H1 (cell line): ENCODE measurements at regions not wholly inside any gene's neighbourhood (a gene's known extent, or its start where the extent isn't known, plus 50 kb on each side); places are given as distances from the start of the nearest gene placed in this dataset.
A peak's percentile ranks its signal among the peaks of the same experiment; 100 is the strongest.

Experiments
- CTCF ChIA-PET: fragments of 300-600 bp; sonication (Branson Sonifier 250); formaldehyde crosslinking; loops from one replicate; lab custom pipeline; 2021; ENCODE audit not compliant: partially characterized antibody; lab: Charles Lee
- POLR2A ChIA-PET: fragments of 300-600 bp; sonication (Branson Sonifier 250); formaldehyde crosslinking; loops from one replicate; lab custom pipeline; 2021; ENCODE audit warnings: inconsistent platforms; ENCODE audit not compliant: partially characterized antibody; lab: Charles Lee
- DNase-seq, 2 experiments: peaks; one replicate each; pipeline versions ENCODE4 v3.0.0 to v3.0.0-alpha.2; 2010 to 2022; ENCODE audit warnings: low spot score in 2 of 2, low read depth in 1 of 2, mixed read lengths in 1 of 2
- FAIRE-seq: peaks from 2 replicates; lab custom pipeline; 2011; peaks lifted over from hg19 to GRCh38; lab: Jason Lieb, UNC
- H2AFZ ChIP-seq: 2 replicates; pipeline ENCODE4 v1.8.1; 2012; ENCODE audit warnings: low read length, inconsistent platforms
- H2AK5ac ChIP-seq: 2 replicates; pipeline ENCODE4 v1.6.1; 2013; ENCODE audit warnings: low read depth, low read length
- H2BK120ac ChIP-seq: replicated peaks from 2 replicates; pipeline ENCODE3; 2013; ENCODE audit warnings: low read depth, low read length, inconsistent platforms
- H2BK12ac ChIP-seq: 2 replicates; pipeline ENCODE4 v1.6.1; 2013; ENCODE audit warnings: low read depth, low read length
- H2BK15ac ChIP-seq: 2 replicates; pipeline ENCODE4 v1.6.1; 2013; ENCODE audit warnings: low read length
- H2BK20ac ChIP-seq: 2 replicates; pipeline ENCODE4 v1.6.1; 2013; ENCODE audit warnings: low read length
- H2BK5ac ChIP-seq: 2 replicates; pipeline ENCODE4 v1.6.1; 2013; ENCODE audit warnings: low read depth, low read length
- H3K14ac ChIP-seq: 2 replicates; pipeline ENCODE4 v1.6.1; 2013; ENCODE audit warnings: inconsistent platforms; ENCODE audit not compliant: insufficient read length
- H3K18ac ChIP-seq: 2 replicates; pipeline ENCODE4 v1.6.1; 2013; ENCODE audit warnings: low read length; ENCODE audit errors: extremely low read depth
- H3K23ac ChIP-seq: 2 replicates; pipeline ENCODE4 v1.6.1; 2013; ENCODE audit warnings: inconsistent platforms; ENCODE audit not compliant: insufficient read length
- H3K23me2 ChIP-seq: 2 replicates; pipeline ENCODE4 v1.6.1; 2013; ENCODE audit warnings: low read depth, low read length
- H3K27ac ChIP-seq: 2 replicates; pipeline ENCODE4 v1.6.1; 2011; ENCODE audit warnings: low read depth, low read length, inconsistent platforms
- H3K27me3 ChIP-seq, 4 experiments: replicated peaks in 1 of 4; 1 replicate in 1 of 4; 2 replicates in 3 of 4; pipeline versions ENCODE4 v1.6.1 to v1.8.1; 2011 to 2013; ENCODE audit warnings: low read length in 3 of 4, mild to moderate bottlenecking in 3 of 4, inconsistent platforms in 2 of 4, mixed read lengths in 2 of 4, moderate library complexity in 1 of 4; ENCODE audit not compliant: control insufficient read depth in 3 of 4, insufficient read depth in 3 of 4; ENCODE audit errors: extremely low read depth in 1 of 4
- H3K36me3 ChIP-seq, 4 experiments: 2 replicates each; pipeline versions ENCODE4 v1.6.1 to v1.8.1; 2011 to 2013; ENCODE audit warnings: mild to moderate bottlenecking in 4 of 4, low read length in 3 of 4, moderate library complexity in 2 of 4, control low read depth in 1 of 4, inconsistent platforms in 1 of 4; ENCODE audit not compliant: insufficient read depth in 4 of 4, control insufficient read depth in 2 of 4
- H3K4ac ChIP-seq: replicated peaks from 2 replicates; pipeline ENCODE3; 2013; ENCODE audit warnings: low read length, low read depth, mixed read lengths, inconsistent platforms; ENCODE audit not compliant: insufficient read length
- H3K4me1 ChIP-seq, 4 experiments: replicated peaks in 1 of 4; 1 replicate in 1 of 4; 2 replicates in 3 of 4; pipeline versions ENCODE4 v1.6.1 to v1.8.1; 2011 to 2013; ENCODE audit warnings: low read length in 3 of 4, inconsistent platforms in 2 of 4, mixed read lengths in 1 of 4; ENCODE audit not compliant: insufficient read depth in 4 of 4, control insufficient read depth in 3 of 4
- H3K4me2 ChIP-seq, 2 experiments: 2 replicates each; pipeline versions ENCODE4 v1.6.1 to v1.8.1; 2011 to 2013; ENCODE audit warnings: low read depth in 2 of 2, low read length in 2 of 2, control low read depth in 1 of 2, inconsistent platforms in 1 of 2, mild to moderate bottlenecking in 1 of 2; ENCODE audit not compliant: insufficient read depth in 1 of 2
- H3K4me3 ChIP-seq, 4 experiments: fragments of 200-600, 300-600 bp in 1 of 4; sonication (generic), shearing (Covaris generic), sonication (Bioruptor Twin) in 1 of 4; 2 replicates each; pipeline versions ENCODE4 v1.5.1 to v1.8.1; 2011 to 2016; ENCODE audit warnings: low read length in 4 of 4, low read depth in 3 of 4, control low read depth in 2 of 4, inconsistent platforms in 2 of 4, mild to moderate bottlenecking in 2 of 4, mixed read lengths in 1 of 4, moderate library complexity in 1 of 4; ENCODE audit not compliant: insufficient read depth in 2 of 4; ENCODE audit errors: extremely low read depth in 1 of 4
- H3K56ac ChIP-seq: replicated peaks from 2 replicates; pipeline ENCODE3; 2013; ENCODE audit warnings: low read depth, mild to moderate bottlenecking, mixed read lengths, low read length, inconsistent platforms; ENCODE audit not compliant: insufficient read length
- H3K79me1 ChIP-seq: 2 replicates; pipeline ENCODE4 v1.6.1; 2013; ENCODE audit warnings: low read depth, low read length, control low read depth
- H3K79me2 ChIP-seq, 2 experiments: 2 replicates each; pipeline versions ENCODE4 v1.6.1 to v1.8.1; 2012 to 2013; ENCODE audit warnings: low read length in 2 of 2, mild to moderate bottlenecking in 2 of 2, inconsistent platforms in 1 of 2; ENCODE audit not compliant: insufficient read depth in 2 of 2, control insufficient read depth in 1 of 2
- H3K9ac ChIP-seq, 4 experiments: replicated peaks in 1 of 4; 1 replicate in 1 of 4; 2 replicates in 3 of 4; pipeline versions ENCODE4 v1.6.1 to v1.8.1; 2011 to 2013; ENCODE audit warnings: low read depth in 3 of 4, low read length in 3 of 4, control low read depth in 2 of 4, mild to moderate bottlenecking in 2 of 4, moderate library complexity in 2 of 4, inconsistent platforms in 1 of 4; ENCODE audit errors: extremely low read depth in 1 of 4
- H3K9me3 ChIP-seq, 2 experiments: 2 replicates each; pipeline versions ENCODE4 v1.6.1 to v1.8.1; 2012 to 2013; ENCODE audit warnings: mild to moderate bottlenecking in 2 of 2, moderate library complexity in 2 of 2, control low read depth in 1 of 2, inconsistent platforms in 1 of 2, low read depth in 1 of 2, low read length in 1 of 2, mixed read lengths in 1 of 2; ENCODE audit not compliant: insufficient read depth in 2 of 2
- H4K20me1 ChIP-seq, 2 experiments: replicated peaks in 1 of 2; 2 replicates each; pipeline versions ENCODE3 to v1.8.1; 2011 to 2013; ENCODE audit warnings: inconsistent platforms in 2 of 2, low read length in 2 of 2, mild to moderate bottlenecking in 1 of 2; ENCODE audit not compliant: insufficient read depth in 2 of 2, control insufficient read depth in 1 of 2
- H4K5ac ChIP-seq: 2 replicates; pipeline ENCODE4 v1.6.1; 2013; ENCODE audit warnings: low read length, low read depth, mixed read lengths, inconsistent platforms; ENCODE audit not compliant: insufficient read length
- H4K8ac ChIP-seq: 2 replicates; pipeline ENCODE4 v1.8.0; 2013; ENCODE audit warnings: mild to moderate bottlenecking, moderate library complexity, low read length, inconsistent platforms; ENCODE audit not compliant: insufficient read depth; ENCODE audit errors: extremely low read depth
- H4K91ac ChIP-seq: replicated peaks from 2 replicates; pipeline ENCODE3; 2013; ENCODE audit warnings: low read length, mixed read lengths, inconsistent platforms; ENCODE audit not compliant: insufficient read length
- BACH1 ChIP-seq: IDR thresholded peaks from 2 replicates; pipeline ENCODE4 v1.6.1; 2012; ENCODE audit warnings: low read length, improper control_type of control experiment
- CBX5 ChIP-seq: fragments of 300-800, 300-1000 bp; sonication (generic); IDR thresholded peaks from 2 replicates; pipeline ENCODE4 v1.7.1; 2016; ENCODE audit warnings: antibody characterized with exemption, low read length, low read depth
- CHD1 ChIP-seq: IDR thresholded peaks from 2 replicates; pipeline ENCODE4 v1.6.1; 2012; ENCODE audit warnings: low read depth, low read length, improper control_type of control experiment
- NRF1 ChIP-seq: IDR thresholded peaks from 2 replicates; pipeline ENCODE4 v1.6.1; 2011; ENCODE audit warnings: mild to moderate bottlenecking, low read depth, low read length, improper control_type of control experiment
- POLR2AphosphoS5 ChIP-seq: IDR thresholded peaks from 2 replicates; pipeline ENCODE4 v1.6.1; 2011; ENCODE audit warnings: low read depth, low read length
- RBBP5 ChIP-seq: IDR thresholded peaks from 2 replicates; pipeline ENCODE4 v1.7.1; 2012; ENCODE audit warnings: low read depth, mild to moderate bottlenecking, inconsistent platforms, low read length, moderate library complexity, borderline replicate concordance
- SP2 ChIP-seq: IDR thresholded peaks from 2 replicates; pipeline ENCODE4 v1.6.1; 2012; ENCODE audit warnings: mild to moderate bottlenecking, low read length, inconsistent platforms
- TBP ChIP-seq: IDR thresholded peaks from 2 replicates; pipeline ENCODE4 v1.6.1; 2011; ENCODE audit warnings: low read depth, low read length, improper control_type of control experiment
- WGBS, 2 experiments: shearing (Covaris generic) in 1 of 2; methylation state at CpG; one replicate each; pipeline versions ENCODE4 v1.1.6 to v1.1.7; 2013 to 2015; ENCODE audit warnings: low lambda C conversion rate in 2 of 2, mixed read lengths in 2 of 2, inconsistent platforms in 1 of 2, low coverage in 1 of 2, missing lambda C conversion rate in 1 of 2; ENCODE audit not compliant: insufficient replicate concordance in 2 of 2, insufficient coverage in 1 of 2, insufficient read length in 1 of 2; ENCODE audit errors: extremely low coverage in 1 of 2, missing lambda C conversion rate in 1 of 2; 5-methylcytosine and 5-hydroxymethylcytosine counted together

GRCh38 chr2:183903026-183903425 is 695.3 kb upstream of the ZNF804A start:
- Histone ChIP-seq H2BK20ac (no peak overlapping the region), H3K56ac (no peak overlapping the region), H3K23me2 (no peaks in the 10 kb centered on the region), H4K20me1 (no peaks in the 10 kb centered on the region), H3K4me2 (no peak overlapping the region), H3K18ac (no peak overlapping the region), H3K36me3 (no peaks in the 10 kb centered on the region), H3K4ac (no peak overlapping the region), H2BK15ac (no peak overlapping the region), H3K27me3 (no peaks in the 10 kb centered on the region), H4K8ac (no peak overlapping the region), H3K79me1 (no peaks in the 10 kb centered on the region), H3K27ac (no peak overlapping the region), H3K23ac (no peak overlapping the region), H2BK5ac (no peak overlapping the region), H3K9me3 (no peaks in the 10 kb centered on the region), H2BK120ac (no peak overlapping the region), H4K91ac (no peak overlapping the region), H3K79me2 (no peaks in the 10 kb centered on the region), H2BK12ac (no peak overlapping the region), H3K9ac (no peak overlapping the region), H3K14ac (no peak overlapping the region), H3K4me1 (no peaks in the 10 kb centered on the region), H4K5ac (no peak overlapping the region), H2AFZ (peak overlapping the region; percentile 0; the same call in 1 of the 2 replicates), H3K4me3 (no peak overlapping the region), H2AK5ac (no peak overlapping the region)
- DNase-seq = no peak
- CTCF ChIA-PET = no interaction called here
- WGBS, 2 experiments = 97% methylated on average over 2 of the region's 2 CpGs; no CpG with 5 or more reads in 1 of the 2 experiments
- TF ChIP-seq TBP (no peak), SP2 (no peak), BACH1 (no peak), NRF1 (no peak), CBX5 (no peak), POLR2AphosphoS5 (no peak), CHD1 (no peak), RBBP5 (no peak)
- POLR2A ChIA-PET = no interaction called here
- no peak for FAIRE-seq
